Parathyroid adenoma (tissue), 2 donors: ENCODE measurements at regions not wholly inside any gene's neighbourhood (a gene's known extent, or its start where the extent isn't known, plus 50 kb on each side); places are given as distances from the start of the nearest gene placed in this dataset.

Experiments
- H2AFZ ChIP-seq: fragments of 300-600 bp; sonication (generic); one replicate; pipeline ENCODE4 v1.7.0; 2017; ENCODE audit warnings: antibody characterized with exemption, mild to moderate bottlenecking
- H3K27ac ChIP-seq: fragments of 300-600 bp; sonication (generic); one replicate; pipeline ENCODE4 v1.7.0; 2017
- H3K27me3 ChIP-seq: fragments of 300-600 bp; sonication (generic); one replicate; pipeline ENCODE4 v1.7.0; 2017; ENCODE audit warnings: low read length; ENCODE audit not compliant: control insufficient read depth, insufficient read depth
- H3K36me3 ChIP-seq: fragments of 300-600 bp; sonication (generic); one replicate; pipeline ENCODE4 v1.7.0; 2017; ENCODE audit warnings: low read length; ENCODE audit not compliant: control insufficient read depth, insufficient read depth
- H3K4me1 ChIP-seq: fragments of 300-600 bp; sonication (generic); one replicate; pipeline ENCODE4 v1.7.0; 2017; ENCODE audit warnings: control low read depth
- H3K4me2 ChIP-seq: fragments of 300-600 bp; sonication (generic); one replicate; pipeline ENCODE4 v1.7.0; 2017; ENCODE audit warnings: low read length
- H3K4me3 ChIP-seq: fragments of 300-600 bp; sonication (generic); one replicate; pipeline ENCODE4 v1.7.0; 2017; ENCODE audit warnings: low read depth, low read length
- H3K79me2 ChIP-seq: fragments of 300-600 bp; sonication (generic); one replicate; pipeline ENCODE4 v1.7.0; 2017; ENCODE audit warnings: control low read depth
- H3K9ac ChIP-seq: fragments of 300-600 bp; sonication (generic); one replicate; pipeline ENCODE4 v1.7.0; 2017; ENCODE audit warnings: mild to moderate bottlenecking
- H3K9me3 ChIP-seq: fragments of 300-600 bp; sonication (generic); one replicate; pipeline ENCODE4 v1.7.0; 2017; ENCODE audit warnings: low read length; ENCODE audit not compliant: control insufficient read depth
- TF ChIP-seq, protein P1 (sequence below): fragments of 300-600 bp; sonication (generic); IDR thresholded peaks from one replicate; pipeline ENCODE4 v1.7.0; 2017; ENCODE audit warnings: antibody characterized with exemption, mild to moderate bottlenecking
- donor health status: primary hyperparathyroidism.

DNA sequence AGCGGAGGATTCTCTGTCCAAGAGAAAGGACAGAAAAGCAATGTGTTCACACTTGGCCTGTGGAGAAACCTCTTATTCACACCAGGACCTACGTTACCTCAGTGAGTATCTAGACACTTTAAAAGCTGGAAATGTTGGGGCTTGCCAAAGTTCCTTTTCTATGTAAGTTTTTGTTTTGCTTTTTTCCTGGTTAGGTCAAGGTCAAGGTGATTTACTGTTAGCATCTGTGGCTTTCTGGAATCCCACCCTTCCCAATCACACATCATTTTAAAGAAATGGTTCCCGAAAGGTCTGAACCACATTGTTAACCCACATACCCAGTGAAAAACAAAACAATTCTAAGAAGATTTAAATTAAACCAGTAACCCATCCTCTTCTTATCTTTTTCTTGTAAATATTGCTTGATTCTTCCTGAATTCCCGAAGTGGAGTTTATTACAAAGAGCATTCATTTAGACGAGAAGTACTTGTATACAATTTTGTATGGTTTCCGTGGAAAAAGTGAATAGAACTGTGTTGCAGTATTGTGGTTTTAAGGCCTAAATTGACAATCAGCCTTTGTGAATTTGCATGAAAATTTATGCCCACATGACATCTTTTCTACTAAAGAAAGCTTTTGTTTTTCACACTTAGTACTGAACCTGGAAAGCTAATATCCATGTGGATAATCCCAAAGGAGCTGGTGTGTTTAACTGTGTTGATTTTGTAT lies 827.0 kb upstream of the IGFBP3 start:
- Histone ChIP-seq H3K36me3 (no peaks in the 10 kb centered on the region), H3K27me3 (no peaks in the 10 kb centered on the region), H3K4me3 (no peak overlapping the region), H3K4me2 (no peak overlapping the region), H3K9ac (no peak overlapping the region), H3K9me3 (no peaks in the 10 kb centered on the region), H2AFZ (no peak overlapping the region), H3K79me2 (no peaks in the 10 kb centered on the region), H3K27ac (no peak overlapping the region), H3K4me1 (no peaks in the 10 kb centered on the region)
- TF ChIP-seq, protein P1, sequence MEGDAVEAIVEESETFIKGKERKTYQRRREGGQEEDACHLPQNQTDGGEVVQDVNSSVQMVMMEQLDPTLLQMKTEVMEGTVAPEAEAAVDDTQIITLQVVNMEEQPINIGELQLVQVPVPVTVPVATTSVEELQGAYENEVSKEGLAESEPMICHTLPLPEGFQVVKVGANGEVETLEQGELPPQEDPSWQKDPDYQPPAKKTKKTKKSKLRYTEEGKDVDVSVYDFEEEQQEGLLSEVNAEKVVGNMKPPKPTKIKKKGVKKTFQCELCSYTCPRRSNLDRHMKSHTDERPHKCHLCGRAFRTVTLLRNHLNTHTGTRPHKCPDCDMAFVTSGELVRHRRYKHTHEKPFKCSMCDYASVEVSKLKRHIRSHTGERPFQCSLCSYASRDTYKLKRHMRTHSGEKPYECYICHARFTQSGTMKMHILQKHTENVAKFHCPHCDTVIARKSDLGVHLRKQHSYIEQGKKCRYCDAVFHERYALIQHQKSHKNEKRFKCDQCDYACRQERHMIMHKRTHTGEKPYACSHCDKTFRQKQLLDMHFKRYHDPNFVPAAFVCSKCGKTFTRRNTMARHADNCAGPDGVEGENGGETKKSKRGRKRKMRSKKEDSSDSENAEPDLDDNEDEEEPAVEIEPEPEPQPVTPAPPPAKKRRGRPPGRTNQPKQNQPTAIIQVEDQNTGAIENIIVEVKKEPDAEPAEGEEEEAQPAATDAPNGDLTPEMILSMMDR = no peak

DNA sequence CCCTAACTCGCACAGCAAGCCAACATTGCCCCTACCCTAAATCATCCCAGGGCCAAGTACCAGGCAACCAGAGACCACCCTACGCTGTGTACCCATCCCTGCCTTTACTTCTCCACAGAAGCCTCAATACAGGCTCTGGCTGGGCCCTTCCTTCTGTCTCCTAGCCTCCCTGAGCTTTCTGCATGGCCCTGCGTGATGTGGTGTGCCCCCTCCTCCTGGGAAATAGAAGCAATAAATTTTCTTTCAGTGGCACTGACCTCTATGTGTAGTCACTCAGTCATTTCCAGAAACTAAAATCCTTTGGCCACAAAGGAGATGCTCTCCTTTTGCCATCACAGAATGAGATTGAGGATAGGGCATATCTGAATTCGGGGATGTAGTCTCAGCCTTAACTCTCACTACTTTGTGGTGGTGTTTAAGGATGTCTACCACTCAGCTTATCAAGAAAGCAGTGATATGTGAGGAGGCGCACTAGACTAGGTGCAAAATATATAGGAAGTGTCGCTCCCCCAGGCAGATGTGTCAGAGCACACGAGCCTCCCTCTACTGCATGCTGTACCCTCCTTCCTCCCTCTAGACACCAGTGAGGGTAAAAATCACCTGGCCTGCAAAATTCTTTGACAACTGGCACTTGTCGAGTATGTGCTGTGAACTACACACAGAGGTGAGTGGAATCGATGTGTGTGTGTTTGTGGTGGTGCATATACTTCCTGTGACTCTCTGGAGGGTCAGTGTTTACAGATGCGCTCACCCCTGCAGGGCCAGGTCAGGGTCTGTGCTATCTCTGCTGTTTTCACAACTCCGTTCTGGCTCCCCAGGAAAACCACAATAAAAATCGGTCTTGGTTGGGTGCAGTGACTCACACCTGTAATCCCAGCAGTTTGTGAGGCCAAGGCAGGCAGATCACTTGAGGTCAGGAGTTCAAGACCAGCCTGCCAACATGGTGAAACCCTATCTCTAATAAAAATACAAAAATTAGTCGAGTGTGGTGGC lies 825.9 kb upstream of the IGFBP3 start:
- H3K4me3 ChIP-seq = no peak overlapping the region
- no peak overlapping the region for H3K4me2 ChIP-seq
- no peak overlapping the region for H3K9ac ChIP-seq
- TF ChIP-seq, protein P1 = no peak
- H3K79me2 ChIP-seq = no peaks in the 10 kb centered on the region
- no peak overlapping the region for H3K27ac ChIP-seq
- no peaks in the 10 kb centered on the region for H3K36me3 ChIP-seq
- no peak overlapping the region for H2AFZ ChIP-seq
- H3K9me3 ChIP-seq = no peaks in the 10 kb centered on the region
- H3K4me1 ChIP-seq = no peaks in the 10 kb centered on the region
- no peaks in the 10 kb centered on the region for H3K27me3 ChIP-seq

DNA sequence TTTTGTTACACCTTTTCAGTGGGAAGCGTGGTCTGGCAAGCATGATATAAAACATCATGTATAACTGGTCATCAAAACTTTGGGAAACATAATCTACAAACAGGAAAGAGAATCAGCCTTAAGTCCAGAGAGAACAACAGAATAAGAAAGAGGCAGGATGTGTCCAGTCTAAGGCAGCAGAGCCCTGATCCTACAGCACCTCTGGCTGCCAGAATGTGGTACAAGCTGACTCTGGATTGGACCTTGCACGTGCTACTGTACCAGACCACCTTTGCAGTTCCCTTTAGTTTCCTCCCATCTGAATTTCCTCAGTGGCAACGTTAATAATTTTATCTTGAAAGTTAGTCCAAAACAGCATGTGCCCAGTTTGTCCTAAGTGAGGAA lies 824.6 kb upstream of the IGFBP3 start:
- Histone ChIP-seq H3K4me1 (no peaks in the 10 kb centered on the region), H3K27me3 (no peaks in the 10 kb centered on the region), H2AFZ (no peak overlapping the region), H3K79me2 (no peaks in the 10 kb centered on the region), H3K4me3 (no peak overlapping the region), H3K4me2 (no peak overlapping the region), H3K27ac (no peak overlapping the region), H3K9ac (no peak overlapping the region), H3K36me3 (no peaks in the 10 kb centered on the region), H3K9me3 (no peaks in the 10 kb centered on the region)
- TF ChIP-seq, protein P1 = no peak

DNA sequence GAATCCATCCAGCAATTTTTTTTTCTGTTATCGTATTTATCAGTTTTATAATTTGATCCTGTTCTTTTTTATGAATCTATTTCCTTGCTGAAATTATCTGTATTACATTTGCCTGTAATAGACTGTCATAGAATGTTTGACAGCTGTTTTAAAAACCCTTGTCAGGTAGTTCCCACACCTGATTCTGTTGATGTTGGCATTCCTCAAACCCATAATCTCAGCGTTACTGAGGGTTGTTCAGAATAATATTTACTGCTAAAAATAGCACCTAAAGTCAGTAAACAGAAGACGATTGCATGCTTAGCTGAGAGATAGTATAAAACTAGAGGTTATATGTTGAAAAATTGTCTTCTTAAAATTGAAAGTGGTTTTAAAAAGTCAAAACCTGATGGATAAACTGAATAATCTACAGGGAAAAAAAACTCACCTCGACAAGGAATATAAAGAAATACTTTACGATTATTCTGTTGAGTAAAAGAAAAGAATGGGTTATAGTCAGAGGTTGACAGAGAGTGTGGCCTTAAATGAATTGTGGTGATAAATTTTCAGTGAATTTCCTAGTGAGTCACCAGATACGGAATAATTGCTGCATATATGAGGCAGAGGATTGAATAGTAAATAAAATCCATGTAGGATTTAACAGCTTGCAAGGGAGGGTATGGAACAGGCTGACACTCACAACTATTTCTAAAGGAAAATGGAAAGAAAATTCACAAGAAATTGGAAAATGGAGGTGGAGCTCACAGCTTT lies 824.1 kb upstream of the IGFBP3 start:
- Histone ChIP-seq H2AFZ (no peak overlapping the region), H3K9ac (no peak overlapping the region), H3K4me1 (no peaks in the 10 kb centered on the region), H3K9me3 (no peaks in the 10 kb centered on the region), H3K4me3 (no peak overlapping the region), H3K27me3 (no peaks in the 10 kb centered on the region), H3K4me2 (no peak overlapping the region), H3K36me3 (no peaks in the 10 kb centered on the region), H3K27ac (no peak overlapping the region), H3K79me2 (no peaks in the 10 kb centered on the region)
- TF ChIP-seq, protein P1 = no peak
